ENCODE measurements at regions not wholly inside any gene's neighbourhood (a gene's known extent, or its start where the extent isn't known, plus 50 kb on each side); places are given as distances from the start of the nearest gene placed in this dataset.

DNA sequence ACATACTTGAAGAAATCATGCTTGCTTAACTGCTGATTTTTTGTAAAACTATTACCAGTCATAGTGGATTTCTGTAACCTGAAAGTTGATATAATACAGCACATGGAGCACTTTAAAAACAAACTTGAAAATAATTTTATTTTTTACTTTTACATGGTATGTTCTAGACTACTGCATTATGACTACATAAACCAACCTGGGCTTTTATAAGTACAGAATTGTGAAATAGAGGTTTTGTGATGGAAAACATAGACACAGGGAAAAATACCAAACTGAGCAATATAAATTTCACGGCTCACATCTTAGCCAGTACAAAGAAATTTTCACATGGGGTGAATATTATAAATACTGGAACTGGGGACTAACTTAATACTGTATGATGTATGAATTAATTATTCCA is 59.3 kb upstream of the CTIF start:
- Histone ChIP-seq H3K27me3 (ENCODE audit: control insufficient read depth in 2 of 2, insufficient read depth in 2 of 2, low read length in 2 of 2) (no peaks in the 10 kb centered on the region), H3K36me3 (ENCODE audit: control insufficient read depth in 2 of 2, extremely low read depth in 1 of 2, insufficient read depth in 2 of 2, low read length in 2 of 2) (no peaks in the 10 kb centered on the region), H3K9me1 (replicated peaks; ENCODE audit: control insufficient read depth, extremely low read depth, insufficient read depth, low read length) (no peaks in the 10 kb centered on the region), H3K27ac (ENCODE audit: insufficient read depth, low read depth, low read length) (no peak overlapping the region), H4K20me1 (replicated peaks; ENCODE audit: control insufficient read depth, extremely low read depth, insufficient read depth, low read length) (no peaks in the 10 kb centered on the region), H3K79me2 (ENCODE audit: control insufficient read depth, insufficient read depth, low read length) (no peaks in the 10 kb centered on the region), H3K4me1 (ENCODE audit: control insufficient read depth, extremely low read depth, insufficient read depth, low read length) (peaks cover 2% of the 10 kb centered on the region), H3K4me3 (replicated peaks in 1 of 3; ENCODE audit: insufficient read depth in 1 of 3, low read depth in 1 of 3, low read length in 3 of 3) (no peak overlapping the region), H3K9me3 (replicated peaks; ENCODE audit: control insufficient read depth, insufficient read depth, low read length) (no peaks in the 10 kb centered on the region), H2AFZ (ENCODE audit: low read depth, low read length) (no peak overlapping the region), H3K4me2 (ENCODE audit: insufficient read depth, low read length) (no peak overlapping the region), H3K9ac (replicated peaks; ENCODE audit: extremely low read depth, insufficient read depth, low read length) (no peak overlapping the region)
- no TSS peak for BruUV-seq (replicated peaks)
- dilution Hi-C loops (cut with MboI; ENCODE audit: extremely low pct_ligation_motif_present, low sequenced_read_pairs) (no loop called here), intact Hi-C loops (cut with micrococcal nuclease) (loop anchor here (10.0 kb wide), 1 partner anchor 755 kb away; no protein-coding TSS in a partner anchor)
- ChIA-PET CTCF (interaction anchor here (1.6 kb wide), 1 partner anchor 185 kb away, joined by 5 read pairs; no protein-coding TSS in a partner anchor), POLR2A (no interaction called here)
- TF ChIP-seq POLR2A (IDR thresholded peaks at IDR 0.05; ENCODE audit: low read depth, low read length) (no peak), GATA2 (IDR thresholded peaks at IDR 0.05; ENCODE audit: insufficient read depth, insufficient read length, low read depth, low read length) (no peak), POLR2AphosphoS5 (IDR thresholded peaks at IDR 0.05; ENCODE audit: insufficient read depth, low read depth, low read length) (no peak), MYC (IDR thresholded peaks at IDR 0.05; ENCODE audit: low read depth, low read length) (no peak), FOS (IDR thresholded peaks at IDR 0.05; ENCODE audit: borderline replicate concordance, insufficient read depth, low read length) (no peak), JUN (IDR thresholded peaks at IDR 0.05; ENCODE audit: borderline replicate concordance, insufficient read depth, insufficient read length, low read depth) (no peak), EZH2 (IDR thresholded peaks at IDR 0.05; ENCODE audit: borderline replicate concordance, low read depth, low read length, severe bottlenecking) (no peak)
- TF ChIP-seq, protein P1, sequence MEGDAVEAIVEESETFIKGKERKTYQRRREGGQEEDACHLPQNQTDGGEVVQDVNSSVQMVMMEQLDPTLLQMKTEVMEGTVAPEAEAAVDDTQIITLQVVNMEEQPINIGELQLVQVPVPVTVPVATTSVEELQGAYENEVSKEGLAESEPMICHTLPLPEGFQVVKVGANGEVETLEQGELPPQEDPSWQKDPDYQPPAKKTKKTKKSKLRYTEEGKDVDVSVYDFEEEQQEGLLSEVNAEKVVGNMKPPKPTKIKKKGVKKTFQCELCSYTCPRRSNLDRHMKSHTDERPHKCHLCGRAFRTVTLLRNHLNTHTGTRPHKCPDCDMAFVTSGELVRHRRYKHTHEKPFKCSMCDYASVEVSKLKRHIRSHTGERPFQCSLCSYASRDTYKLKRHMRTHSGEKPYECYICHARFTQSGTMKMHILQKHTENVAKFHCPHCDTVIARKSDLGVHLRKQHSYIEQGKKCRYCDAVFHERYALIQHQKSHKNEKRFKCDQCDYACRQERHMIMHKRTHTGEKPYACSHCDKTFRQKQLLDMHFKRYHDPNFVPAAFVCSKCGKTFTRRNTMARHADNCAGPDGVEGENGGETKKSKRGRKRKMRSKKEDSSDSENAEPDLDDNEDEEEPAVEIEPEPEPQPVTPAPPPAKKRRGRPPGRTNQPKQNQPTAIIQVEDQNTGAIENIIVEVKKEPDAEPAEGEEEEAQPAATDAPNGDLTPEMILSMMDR (IDR thresholded peaks at IDR 0.05; ENCODE audit: extremely low read depth in 1 of 2, insufficient read depth in 1 of 2, low read depth in 1 of 2, low read length in 2 of 2), result no peak
- TF ChIP-seq, protein P2, sequence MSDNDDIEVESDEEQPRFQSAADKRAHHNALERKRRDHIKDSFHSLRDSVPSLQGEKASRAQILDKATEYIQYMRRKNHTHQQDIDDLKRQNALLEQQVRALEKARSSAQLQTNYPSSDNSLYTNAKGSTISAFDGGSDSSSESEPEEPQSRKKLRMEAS (IDR thresholded peaks at IDR 0.05; ENCODE audit: insufficient read depth, insufficient read length), result no peak
- DNase-seq (ENCODE audit: low read depth, low spot score), result no peak
- FAIRE-seq, result no peak

Measured in endothelial cell of umbilical vein (primary cell).